ENCODE measurements at regions not wholly inside any gene's neighbourhood (a gene's known extent, or its start where the extent isn't known, plus 50 kb on each side); places are given as distances from the start of the nearest gene placed in this dataset.

DNA sequence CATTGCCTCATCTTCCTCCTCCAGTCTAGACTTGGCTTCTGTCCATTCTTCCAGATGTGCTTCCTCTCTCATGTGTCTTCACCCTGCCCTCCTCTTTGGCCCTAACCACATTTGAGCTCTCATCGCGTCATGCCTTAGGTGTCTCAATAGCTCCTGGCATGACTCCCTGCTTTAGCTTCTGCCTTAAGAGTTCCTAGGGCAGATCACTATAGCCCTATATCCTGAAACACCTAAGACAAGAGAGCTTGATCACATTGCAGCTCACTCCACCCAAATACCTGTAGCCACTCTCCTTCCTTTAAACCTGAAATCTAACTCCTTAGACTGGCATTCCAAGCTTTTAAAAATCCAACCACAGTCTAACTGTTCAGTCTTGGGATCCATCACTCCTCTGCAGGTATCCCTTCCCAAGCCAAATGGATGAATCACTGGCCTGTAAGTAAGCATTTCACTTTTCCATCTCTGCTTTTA lies 69.0 kb upstream of the STXBP5 start:
- DNase-seq = no peak
- no peak overlapping the region for H3K27ac ChIP-seq (ENCODE audit: low read length)
- no peaks in the 10 kb centered on the region for H3K9me3 ChIP-seq (ENCODE audit: insufficient read depth, low read length, severe bottlenecking)
- no peak for TF ChIP-seq CTCF (IDR thresholded peaks at IDR 0.05; ENCODE audit: borderline replicate concordance, extremely low read depth, low read length, poor library complexity, severe bottlenecking)
- H3K4me3 ChIP-seq (ENCODE audit: low read depth in 1 of 2, low read length in 2 of 2) = no peak overlapping the region
- no peak overlapping the region for H2AFZ ChIP-seq (ENCODE audit: low read depth, low read length)
- no peaks in the 10 kb centered on the region for H3K36me3 ChIP-seq (ENCODE audit: insufficient read depth, low read length)
- no peaks in the 10 kb centered on the region for H3K4me1 ChIP-seq (ENCODE audit: insufficient read depth, low read length)
- no peak for ATAC-seq (ENCODE audit: insufficient read depth, low read depth)
- H3K9ac ChIP-seq (ENCODE audit: low read depth, low read length) = no peak overlapping the region
- no peaks in the 10 kb centered on the region for H3K79me2 ChIP-seq (ENCODE audit: insufficient read depth, low read length)
- H4K20me1 ChIP-seq (ENCODE audit: insufficient read depth, low read length) = no peaks in the 10 kb centered on the region
- no peak overlapping the region for H3K4me2 ChIP-seq (ENCODE audit: insufficient read depth, low read length)
- H3K27me3 ChIP-seq (ENCODE audit: insufficient read depth, low read length, poor library complexity) = no peaks in the 10 kb centered on the region

GRCh38 chr6:147136057-147136456 lies 68.2 kb upstream of the STXBP5 start:
- H3K79me2 ChIP-seq (ENCODE audit: insufficient read depth, low read length) = no peaks in the 10 kb centered on the region
- no peak for ATAC-seq (ENCODE audit: insufficient read depth, low read depth)
- no peak overlapping the region for H3K4me3 ChIP-seq (ENCODE audit: low read depth in 1 of 2, low read length in 2 of 2)
- no peaks in the 10 kb centered on the region for H3K9me3 ChIP-seq (ENCODE audit: insufficient read depth, low read length, severe bottlenecking)
- H3K9ac ChIP-seq (ENCODE audit: low read depth, low read length) = no peak overlapping the region
- no peaks in the 10 kb centered on the region for H3K4me1 ChIP-seq (ENCODE audit: insufficient read depth, low read length)
- no peak overlapping the region for H3K4me2 ChIP-seq (ENCODE audit: insufficient read depth, low read length)
- H2AFZ ChIP-seq (ENCODE audit: low read depth, low read length) = no peak overlapping the region
- H3K36me3 ChIP-seq (ENCODE audit: insufficient read depth, low read length) = no peaks in the 10 kb centered on the region
- TF ChIP-seq CTCF (IDR thresholded peaks at IDR 0.05; ENCODE audit: borderline replicate concordance, extremely low read depth, low read length, poor library complexity, severe bottlenecking) (no peak), EZH2 (IDR thresholded peaks at IDR 0.05; ENCODE audit: borderline replicate concordance, low read depth, low read length, severe bottlenecking) (no peak)
- DNase-seq = no peak
- no peaks in the 10 kb centered on the region for H4K20me1 ChIP-seq (ENCODE audit: insufficient read depth, low read length)
- no peaks in the 10 kb centered on the region for H3K27me3 ChIP-seq (ENCODE audit: insufficient read depth, low read length, poor library complexity)
- no peak overlapping the region for H3K27ac ChIP-seq (ENCODE audit: low read length)

DNA sequence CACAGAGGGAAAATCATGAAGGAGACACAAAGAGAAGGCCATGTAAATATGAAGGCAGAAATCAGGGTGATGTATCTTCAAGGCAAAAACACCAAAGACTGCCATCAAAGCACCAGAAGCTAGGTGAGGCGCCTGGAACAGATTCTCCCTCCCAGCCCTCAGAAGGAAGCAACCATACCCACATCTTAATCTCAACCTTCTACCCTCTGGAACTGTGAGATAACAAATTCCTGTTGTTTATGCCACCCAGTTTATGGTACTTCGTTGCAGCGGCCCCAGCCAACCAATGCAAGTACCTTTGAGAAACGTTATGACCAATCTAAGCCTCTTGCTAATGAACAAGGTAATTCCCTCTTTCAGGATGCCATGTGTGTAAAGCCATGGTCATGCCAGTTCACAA lies 66.2 kb upstream of the STXBP5 start:
- Histone ChIP-seq H2AFZ (ENCODE audit: low read depth, low read length) (no peak overlapping the region), H3K36me3 (ENCODE audit: insufficient read depth, low read length) (no peaks in the 10 kb centered on the region), H3K4me2 (ENCODE audit: insufficient read depth, low read length) (no peak overlapping the region), H3K27me3 (ENCODE audit: insufficient read depth, low read length, poor library complexity) (no peaks in the 10 kb centered on the region), H3K27ac (ENCODE audit: low read length) (no peak overlapping the region), H3K9me3 (ENCODE audit: insufficient read depth, low read length, severe bottlenecking) (no peaks in the 10 kb centered on the region), H3K4me3 (ENCODE audit: low read depth in 1 of 2, low read length in 2 of 2) (no peak overlapping the region), H3K4me1 (ENCODE audit: insufficient read depth, low read length) (no peaks in the 10 kb centered on the region), H4K20me1 (ENCODE audit: insufficient read depth, low read length) (no peaks in the 10 kb centered on the region), H3K9ac (ENCODE audit: low read depth, low read length) (no peak overlapping the region), H3K79me2 (ENCODE audit: insufficient read depth, low read length) (no peaks in the 10 kb centered on the region)
- ATAC-seq (ENCODE audit: insufficient read depth, low read depth) (no peak), DNase-seq (no peak)
- TF ChIP-seq CTCF (IDR thresholded peaks at IDR 0.05; ENCODE audit: borderline replicate concordance, extremely low read depth, low read length, poor library complexity, severe bottlenecking) (no peak), EZH2 (IDR thresholded peaks at IDR 0.05; ENCODE audit: borderline replicate concordance, low read depth, low read length, severe bottlenecking) (no peak)

DNA sequence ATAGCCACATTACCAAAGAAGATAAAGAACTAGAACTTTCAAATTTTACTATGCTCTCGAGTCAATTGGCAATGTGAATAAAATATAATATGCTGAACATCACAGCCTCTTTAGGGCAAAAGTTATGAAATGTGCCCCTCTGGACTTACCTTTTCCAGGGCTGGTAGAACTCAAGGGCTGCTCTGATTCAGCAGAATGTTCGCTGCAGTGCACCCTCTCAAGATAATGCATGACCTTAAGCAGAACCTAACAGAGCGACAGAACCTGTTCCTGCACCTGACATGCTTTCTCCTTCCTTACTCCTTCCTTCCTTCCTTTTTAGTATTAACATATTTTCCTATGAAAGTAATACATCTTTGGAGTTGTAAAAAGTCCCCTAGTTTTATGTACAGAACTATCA lies 65.4 kb upstream of the STXBP5 start:
- H3K27ac ChIP-seq (ENCODE audit: low read length) = no peak overlapping the region
- no peak for TF ChIP-seq EZH2 (IDR thresholded peaks at IDR 0.05; ENCODE audit: borderline replicate concordance, low read depth, low read length, severe bottlenecking)
- no peak for TF ChIP-seq CTCF (IDR thresholded peaks at IDR 0.05; ENCODE audit: borderline replicate concordance, extremely low read depth, low read length, poor library complexity, severe bottlenecking)
- H3K79me2 ChIP-seq (ENCODE audit: insufficient read depth, low read length) = no peaks in the 10 kb centered on the region
- no peak for ATAC-seq (ENCODE audit: insufficient read depth, low read depth)
- no peaks in the 10 kb centered on the region for H3K4me1 ChIP-seq (ENCODE audit: insufficient read depth, low read length)
- H2AFZ ChIP-seq (ENCODE audit: low read depth, low read length) = no peak overlapping the region
- no peak overlapping the region for H3K4me3 ChIP-seq (ENCODE audit: low read depth in 1 of 2, low read length in 2 of 2)
- H3K9me3 ChIP-seq (ENCODE audit: insufficient read depth, low read length, severe bottlenecking) = no peaks in the 10 kb centered on the region
- H3K36me3 ChIP-seq (ENCODE audit: insufficient read depth, low read length) = no peaks in the 10 kb centered on the region
- no peaks in the 10 kb centered on the region for H4K20me1 ChIP-seq (ENCODE audit: insufficient read depth, low read length)
- no peak overlapping the region for H3K4me2 ChIP-seq (ENCODE audit: insufficient read depth, low read length)
- H3K27me3 ChIP-seq (ENCODE audit: insufficient read depth, low read length, poor library complexity) = no peaks in the 10 kb centered on the region
- no peak for DNase-seq
- no peak overlapping the region for H3K9ac ChIP-seq (ENCODE audit: low read depth, low read length)
